ENCODE measurements at regions not wholly inside any gene's neighbourhood (a gene's known extent, or its start where the extent isn't known, plus 50 kb on each side); places are given as distances from the start of the nearest gene placed in this dataset.

- no peak for DNase-seq (ENCODE audit: low spot score)
Observed at GRCh38 chr5:68431186-68431585, 215.6 kb downstream of the PIK3R1 start.

GRCh38 chr5:68431601-68432337 lies 216.2 kb downstream of the PIK3R1 start:
- DNase-seq (ENCODE audit: low spot score), result no peak

GRCh38 chr5:68432682-68433081 lies 217.1 kb downstream of the PIK3R1 start:
- DNase-seq (ENCODE audit: low spot score), result no peak

GRCh38 chr5:68433526-68433922 lies 218.0 kb downstream of the PIK3R1 start:
- no peak for DNase-seq (ENCODE audit: low spot score)

GRCh38 chr5:68433923-68434879 lies 218.6 kb downstream of the PIK3R1 start:
- peak; percentile 94 for DNase-seq (ENCODE audit: low spot score)

GRCh38 chr5:68435611-68436010 lies 220.1 kb downstream of the PIK3R1 start:
- no peak for DNase-seq (ENCODE audit: low spot score)

- DNase-seq (ENCODE audit: low spot score), result no peak
Observed at GRCh38 chr5:68436686-68437520, 221.3 kb downstream of the PIK3R1 start.

GRCh38 chr5:68438876-68439275 lies 223.3 kb downstream of the PIK3R1 start:
- DNase-seq (ENCODE audit: low spot score), result no peak

GRCh38 chr5:68440245-68440644 lies 224.7 kb downstream of the PIK3R1 start:
- DNase-seq (ENCODE audit: low spot score), result no peak

- DNase-seq (ENCODE audit: low spot score), result no peak
Observed at GRCh38 chr5:68440651-68441050, 225.1 kb downstream of the PIK3R1 start.

- no peak for DNase-seq (ENCODE audit: low spot score)
Observed at GRCh38 chr5:68441309-68442073, 225.9 kb downstream of the PIK3R1 start.

- no peak for DNase-seq (ENCODE audit: low spot score)
Observed at GRCh38 chr5:68443091-68443490, 227.5 kb downstream of the PIK3R1 start.

- no peak for DNase-seq (ENCODE audit: low spot score)
Observed at GRCh38 chr5:68444048-68444447, 228.5 kb downstream of the PIK3R1 start.

GRCh38 chr5:68444833-68445232 lies 229.3 kb downstream of the PIK3R1 start:
- no peak for DNase-seq (ENCODE audit: low spot score)

- DNase-seq (ENCODE audit: low spot score), result no peak
Observed at GRCh38 chr5:68445257-68446069, 229.9 kb downstream of the PIK3R1 start.

GRCh38 chr5:68446070-68446357 lies 230.5 kb downstream of the PIK3R1 start:
- no peak for DNase-seq (ENCODE audit: low spot score)

- no peak for DNase-seq (ENCODE audit: low spot score)
Observed at GRCh38 chr5:68446487-68446894, 230.9 kb downstream of the PIK3R1 start.

GRCh38 chr5:68447136-68447929 lies 231.8 kb downstream of the PIK3R1 start:
- DNase-seq (ENCODE audit: low spot score), result no peak

GRCh38 chr5:68449380-68449779 lies 233.8 kb downstream of the PIK3R1 start:
- DNase-seq (ENCODE audit: low spot score), result no peak

Measured in A172 (cell line).